ENCODE measurements at regions not wholly inside any gene's neighbourhood (a gene's known extent, or its start where the extent isn't known, plus 50 kb on each side); places are given as distances from the start of the nearest gene placed in this dataset.

- DNase-seq (ENCODE audit: low spot score), result no peak
Observed at GRCh38 chr10:64211466-64211865, 690.3 kb downstream of the REEP3 start.

- DNase-seq (ENCODE audit: low spot score), result no peak
Observed at GRCh38 chr10:64215088-64215487, 693.9 kb downstream of the REEP3 start.

GRCh38 chr10:64219271-64220025 is 698.2 kb downstream of the REEP3 start:
- DNase-seq (ENCODE audit: low spot score), result no peak

GRCh38 chr10:64234489-64234888 is 713.3 kb downstream of the REEP3 start:
- DNase-seq (ENCODE audit: low spot score), result no peak

- DNase-seq (ENCODE audit: low spot score), result no peak
Observed at GRCh38 chr10:64257704-64258103, 736.5 kb downstream of the REEP3 start.

GRCh38 chr10:64261092-64261491 is 739.9 kb downstream of the REEP3 start:
- no peak for DNase-seq (ENCODE audit: low spot score)

- DNase-seq (ENCODE audit: low spot score), result no peak
Observed at GRCh38 chr10:64261676-64262075, 740.5 kb downstream of the REEP3 start.

GRCh38 chr10:64265961-64266360 is 744.8 kb downstream of the REEP3 start:
- DNase-seq (ENCODE audit: low spot score), result no peak

GRCh38 chr10:64271508-64271907 is 750.3 kb downstream of the REEP3 start:
- no peak for DNase-seq (ENCODE audit: low spot score)

- DNase-seq (ENCODE audit: low spot score), result peak; percentile 1
Observed at GRCh38 chr10:64271983-64272382, 750.8 kb downstream of the REEP3 start.

- DNase-seq (ENCODE audit: low spot score), result no peak
Observed at GRCh38 chr10:64275001-64275400, 753.8 kb downstream of the REEP3 start.

GRCh38 chr10:64275774-64276173 is 754.6 kb downstream of the REEP3 start:
- no peak for DNase-seq (ENCODE audit: low spot score)

- DNase-seq (ENCODE audit: low spot score), result no peak
Observed at GRCh38 chr10:64277536-64277935, 756.3 kb downstream of the REEP3 start.

GRCh38 chr10:64283621-64284020 is 762.4 kb downstream of the REEP3 start:
- no peak for DNase-seq (ENCODE audit: low spot score)

- no peak for DNase-seq (ENCODE audit: low spot score)
Observed at GRCh38 chr10:64286533-64286932, 765.3 kb downstream of the REEP3 start.

GRCh38 chr10:64288404-64288803 is 767.2 kb downstream of the REEP3 start:
- DNase-seq (ENCODE audit: low spot score), result no peak

- DNase-seq (ENCODE audit: low spot score), result no peak
Observed at GRCh38 chr10:64303566-64303965, 782.4 kb downstream of the REEP3 start.

GRCh38 chr10:64306729-64307327 is 785.6 kb downstream of the REEP3 start:
- no peak for DNase-seq (ENCODE audit: low spot score)

GRCh38 chr10:64312876-64313275 is 791.7 kb downstream of the REEP3 start:
- no peak for DNase-seq (ENCODE audit: low spot score)

- DNase-seq (ENCODE audit: low spot score), result no peak
Observed at GRCh38 chr10:64313967-64314366, 792.8 kb downstream of the REEP3 start.

- no peak for DNase-seq (ENCODE audit: low spot score)
Observed at GRCh38 chr10:64316416-64316815, 795.2 kb downstream of the REEP3 start.

- DNase-seq (ENCODE audit: low spot score), result no peak
Observed at GRCh38 chr10:64316833-64317232, 795.6 kb downstream of the REEP3 start.

- no peak for DNase-seq (ENCODE audit: low spot score)
Observed at GRCh38 chr10:64320448-64320847, 799.2 kb downstream of the REEP3 start.

GRCh38 chr10:64329510-64329909 is 808.3 kb downstream of the REEP3 start:
- DNase-seq (ENCODE audit: low spot score), result no peak
